KMS-11 (cell line): ENCODE measurements at regions not wholly inside any gene's neighbourhood (a gene's known extent, or its start where the extent isn't known, plus 50 kb on each side); places are given as distances from the start of the nearest gene placed in this dataset.
"Not testable (repeated sequence)": the region's sequence is repeated elsewhere in the genome, so short reads cannot be mapped to it uniquely, and the experiment has no call there.

ENCODE experiments used
- H2AFZ ChIP-seq: fragments of 200-600 bp; sonication (generic); 2 replicates; pipeline ENCODE4 v1.6.1; 2016; ENCODE audit warnings: antibody characterized with exemption, mixed run types, low read depth
- H3K27ac ChIP-seq: fragments of 200-600 bp; sonication (generic); 2 replicates; pipeline ENCODE4 v1.6.1; 2016; ENCODE audit warnings: mild to moderate bottlenecking, mixed run types
- H3K27me3 ChIP-seq: fragments of 200-600 bp; sonication (generic); 2 replicates; pipeline ENCODE4 v1.6.1; 2017; ENCODE audit warnings: mild to moderate bottlenecking, low read depth, mixed run types, moderate library complexity; ENCODE audit not compliant: insufficient read depth
- H3K36me3 ChIP-seq: fragments of 200-600 bp; sonication (generic); 2 replicates; pipeline ENCODE4 v1.6.1; 2017; ENCODE audit warnings: mild to moderate bottlenecking, mixed run types; ENCODE audit not compliant: insufficient read depth
- H3K4me1 ChIP-seq: fragments of 200-600 bp; sonication (generic); 2 replicates; pipeline ENCODE4 v1.6.1; 2016; ENCODE audit warnings: mild to moderate bottlenecking, low read depth, mixed run types; ENCODE audit not compliant: poor library complexity, severe bottlenecking
- H3K4me2 ChIP-seq: fragments of 200-600 bp; sonication (generic); 2 replicates; pipeline ENCODE4 v1.7.0; 2016; ENCODE audit warnings: mild to moderate bottlenecking, mixed run types
- H3K4me3 ChIP-seq: fragments of 200-600 bp; sonication (generic); IDR thresholded peaks from 2 replicates; pipeline ENCODE4 v1.6.1; 2017; ENCODE audit warnings: low read depth, low read length, mixed read lengths; ENCODE audit not compliant: insufficient read depth
- H3K79me2 ChIP-seq: fragments of 200-600 bp; sonication (generic); 2 replicates; pipeline ENCODE4 v1.6.1; 2016; ENCODE audit warnings: low read depth, mixed run types; ENCODE audit not compliant: insufficient read depth
- H3K9ac ChIP-seq: fragments of 200-600 bp; sonication (generic); 2 replicates; pipeline ENCODE4 v1.6.1; 2016; ENCODE audit warnings: mild to moderate bottlenecking, mixed run types
- H4K20me1 ChIP-seq: fragments of 200-600 bp; sonication (generic); 2 replicates; pipeline ENCODE4 v1.6.1; 2016; ENCODE audit warnings: mild to moderate bottlenecking, mixed run types; ENCODE audit not compliant: insufficient read depth
- CTCF ChIP-seq: fragments of 200-600 bp; sonication (generic); conservative IDR thresholded peaks from 2 replicates; pipeline ENCODE4 v1.6.1; 2017; ENCODE audit warnings: low read depth, mild to moderate bottlenecking, antibody characterized with exemption, low read length, moderate library complexity, mixed read lengths

- H3K27ac ChIP-seq, result no peak overlapping the region
- no peaks in the 10 kb centered on the region for H3K79me2 ChIP-seq
- H3K4me3 ChIP-seq, result no peak overlapping the region
- no peak overlapping the region for H2AFZ ChIP-seq
- peaks cover 6% of the 10 kb centered on the region for H3K4me1 ChIP-seq
- no peaks in the 10 kb centered on the region for H3K36me3 ChIP-seq
- no peak overlapping the region for H3K9ac ChIP-seq
- TF ChIP-seq CTCF, result no peak
- no peaks in the 10 kb centered on the region for H3K27me3 ChIP-seq
- no peaks in the 10 kb centered on the region for H4K20me1 ChIP-seq
- H3K4me2 ChIP-seq, result no peak overlapping the region
These were observed 51.0 kb downstream of the FHIP2A start for GRCh38 chr10:114872519-114873087.

- Histone ChIP-seq H3K36me3 (no peaks in the 10 kb centered on the region), H3K4me3 (no peak overlapping the region), H3K79me2 (no peaks in the 10 kb centered on the region), H4K20me1 (no peaks in the 10 kb centered on the region), H3K4me1 (peaks cover 7% of the 10 kb centered on the region), H3K4me2 (no peak overlapping the region), H2AFZ (no peak overlapping the region), H3K9ac (no peak overlapping the region), H3K27ac (no peak overlapping the region), H3K27me3 (no peaks in the 10 kb centered on the region)
- TF ChIP-seq CTCF, result no peak
These were observed 53.3 kb downstream of the FHIP2A start for GRCh38 chr10:114874827-114875411.

GRCh38 chr10:114875590-114876081 is 54.1 kb downstream of the FHIP2A start:
- H3K27ac ChIP-seq, H3K4me1 ChIP-seq, H2AFZ ChIP-seq, H4K20me1 ChIP-seq, H3K4me2 ChIP-seq, H3K9ac ChIP-seq, H3K27me3 ChIP-seq, H3K4me3 ChIP-seq, H3K79me2 ChIP-seq, H3K36me3 ChIP-seq: not testable (repeated sequence)

GRCh38 chr10:114876169-114876568 is 54.6 kb downstream of the FHIP2A start:
- no peaks in the 10 kb centered on the region for H3K36me3 ChIP-seq
- no peak for TF ChIP-seq CTCF
- no peak overlapping the region for H2AFZ ChIP-seq
- H3K27ac ChIP-seq, result no peak overlapping the region
- H3K4me2 ChIP-seq, result no peak overlapping the region
- no peaks in the 10 kb centered on the region for H3K79me2 ChIP-seq
- peaks cover 7% of the 10 kb centered on the region for H3K4me1 ChIP-seq
- no peak overlapping the region for H3K4me3 ChIP-seq
- no peak overlapping the region for H3K9ac ChIP-seq
- H4K20me1 ChIP-seq, result no peaks in the 10 kb centered on the region
- H3K27me3 ChIP-seq, result no peaks in the 10 kb centered on the region
